Trophoblast cell (in vitro differentiated cells and primary cell): ENCODE measurements at regions not wholly inside any gene's neighbourhood (a gene's known extent, or its start where the extent isn't known, plus 50 kb on each side); places are given as distances from the start of the nearest gene placed in this dataset.

ENCODE experiments used
- DNase-seq, 2 donors: peaks; one replicate each; pipeline ENCODE4 v3.0.0-alpha.2; 2016
- H2AFZ ChIP-seq: 2 replicates; pipeline ENCODE4 v1.6.1; 2013; ENCODE audit warnings: low read length, moderate library complexity, mild to moderate bottlenecking; ENCODE audit not compliant: insufficient read depth, poor library complexity
- H2AK5ac ChIP-seq: 2 replicates; pipeline ENCODE4 v1.6.1; 2013; ENCODE audit warnings: mild to moderate bottlenecking, low read length
- H2BK120ac ChIP-seq: 2 replicates; pipeline ENCODE4 v1.6.1; 2013; ENCODE audit warnings: low read length, mild to moderate bottlenecking, moderate library complexity; ENCODE audit not compliant: insufficient read depth, poor library complexity
- H2BK12ac ChIP-seq: 2 replicates; pipeline ENCODE4 v1.6.1; 2013; ENCODE audit warnings: mild to moderate bottlenecking, low read length, moderate library complexity
- H2BK5ac ChIP-seq: 2 replicates; pipeline ENCODE4 v1.6.1; 2013; ENCODE audit warnings: low read length, low read depth, moderate library complexity, mild to moderate bottlenecking; ENCODE audit not compliant: poor library complexity
- H3K14ac ChIP-seq: 2 replicates; pipeline ENCODE4 v1.6.1; 2013; ENCODE audit warnings: mild to moderate bottlenecking, low read length
- H3K18ac ChIP-seq: 2 replicates; pipeline ENCODE4 v1.6.1; 2013; ENCODE audit warnings: mild to moderate bottlenecking, low read length
- H3K23ac ChIP-seq: 2 replicates; pipeline ENCODE4 v1.6.1; 2013; ENCODE audit warnings: low read length
- H3K27ac ChIP-seq: 2 replicates; pipeline ENCODE4 v1.5.1; 2013; ENCODE audit warnings: low read depth, mild to moderate bottlenecking, inconsistent platforms, low read length, moderate library complexity
- H3K27me3 ChIP-seq: 2 replicates; pipeline ENCODE4 v1.6.1; 2013; ENCODE audit warnings: inconsistent platforms, mild to moderate bottlenecking, low read length, moderate library complexity; ENCODE audit not compliant: insufficient read depth
- H3K36me3 ChIP-seq, 2 experiments: 1 replicate in 1 of 2; 2 replicates in 1 of 2; pipeline ENCODE4 v1.6.1; 2013; ENCODE audit warnings: low read length in 2 of 2, mild to moderate bottlenecking in 2 of 2, moderate library complexity in 1 of 2; ENCODE audit not compliant: insufficient read depth in 2 of 2, control insufficient read depth in 1 of 2
- H3K4ac ChIP-seq: 2 replicates; pipeline ENCODE4 v1.6.1; 2013; ENCODE audit warnings: low read depth, mild to moderate bottlenecking, low read length, moderate library complexity
- H3K4me1 ChIP-seq, 2 experiments: 1 replicate in 1 of 2; 2 replicates in 1 of 2; pipeline ENCODE4 v1.6.1; 2013; ENCODE audit warnings: low read length in 2 of 2, mild to moderate bottlenecking in 2 of 2, moderate library complexity in 1 of 2; ENCODE audit not compliant: insufficient read depth in 2 of 2, control insufficient read depth in 1 of 2
- H3K4me2 ChIP-seq: 2 replicates; pipeline ENCODE4 v1.6.1; 2013; ENCODE audit warnings: inconsistent platforms, mild to moderate bottlenecking, low read length, moderate library complexity
- H3K4me3 ChIP-seq: 2 replicates; pipeline ENCODE4 v1.5.1; 2013; ENCODE audit warnings: mild to moderate bottlenecking, low read depth, low read length, inconsistent platforms
- H3K79me1 ChIP-seq: one replicate; pipeline ENCODE4 v1.6.1; 2013; ENCODE audit warnings: low read length
- H3K79me2 ChIP-seq: 2 replicates; pipeline ENCODE4 v1.6.1; 2013; ENCODE audit warnings: low read length, mild to moderate bottlenecking; ENCODE audit not compliant: control insufficient read depth, insufficient read depth, poor library complexity
- H3K9ac ChIP-seq: 2 replicates; pipeline ENCODE4 v1.6.1; 2013; ENCODE audit warnings: mild to moderate bottlenecking, low read length
- H3K9me3 ChIP-seq: 2 replicates; pipeline ENCODE4 v1.6.1; 2013; ENCODE audit warnings: low read depth, mild to moderate bottlenecking, control low read depth, inconsistent platforms, low read length; ENCODE audit not compliant: insufficient read depth
- H4K12ac ChIP-seq: 2 replicates; pipeline ENCODE4 v1.6.1; 2013; ENCODE audit warnings: low read depth, mild to moderate bottlenecking, low read length, moderate library complexity
- H4K8ac ChIP-seq: 2 replicates; pipeline ENCODE4 v1.6.1; 2013; ENCODE audit warnings: low read depth, mild to moderate bottlenecking, low read length, moderate library complexity
- H4K91ac ChIP-seq: one replicate; pipeline ENCODE4 v1.6.1; 2013; ENCODE audit warnings: low read depth, mild to moderate bottlenecking, low read length, moderate library complexity
- WGBS: extraction: QIAGEN DNeasy Blood & Tissue Kit; methylation state at CpG from one replicate; pipeline ENCODE4 v1.1.7; 2013; ENCODE audit warnings: missing lambda C conversion rate; ENCODE audit not compliant: insufficient read length, insufficient coverage; ENCODE audit errors: extremely low coverage; 5-methylcytosine and 5-hydroxymethylcytosine counted together

DNA sequence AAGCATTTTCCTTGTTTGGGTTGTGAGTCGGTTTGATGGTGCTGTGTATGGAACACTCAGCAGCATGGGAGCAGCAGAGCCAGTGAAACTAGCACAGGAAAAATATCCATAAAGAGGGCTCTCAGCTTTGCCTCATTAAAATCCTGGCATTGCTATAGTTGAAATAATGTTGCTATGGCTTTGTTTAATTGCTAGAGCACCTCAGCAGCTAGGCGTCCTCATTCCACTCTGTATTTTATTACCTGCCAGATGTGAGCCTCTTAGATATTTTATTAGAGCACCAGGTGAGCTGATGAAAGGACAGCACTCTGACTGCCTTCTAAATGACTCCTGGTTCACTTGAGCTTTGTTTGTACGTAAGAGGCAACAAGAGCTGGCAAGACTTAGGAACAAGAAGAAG is 232.4 kb downstream of the MTX2 start:
- H3K18ac ChIP-seq, result no peak overlapping the region
- WGBS, result no CpG with 5 or more reads among the region's 3 CpGs
- no peak for DNase-seq
- no peak overlapping the region for H4K8ac ChIP-seq
- no peak overlapping the region for H3K4me3 ChIP-seq
- H3K9me3 ChIP-seq, result no peaks in the 10 kb centered on the region
- H2BK12ac ChIP-seq, result no peak overlapping the region
- H4K91ac ChIP-seq, result no peak overlapping the region
- H3K36me3 ChIP-seq, result no peaks in the 10 kb centered on the region
- H3K4me1 ChIP-seq, result peaks cover 0 to 1% of the 10 kb centered on the region in 2 experiments
- H3K27ac ChIP-seq, result no peak overlapping the region
- no peak overlapping the region for H3K23ac ChIP-seq
- no peak overlapping the region for H4K12ac ChIP-seq
- no peak overlapping the region for H2AK5ac ChIP-seq
- H3K79me2 ChIP-seq, result no peaks in the 10 kb centered on the region
- H3K79me1 ChIP-seq, result peaks cover 1% of the 10 kb centered on the region
- no peak overlapping the region for H3K9ac ChIP-seq
- no peak overlapping the region for H2BK5ac ChIP-seq
- no peak overlapping the region for H3K4me2 ChIP-seq
- H2BK120ac ChIP-seq, result no peak overlapping the region
- no peaks in the 10 kb centered on the region for H3K27me3 ChIP-seq
- H3K4ac ChIP-seq, result no peak overlapping the region
- H3K14ac ChIP-seq, result no peak overlapping the region
- H2AFZ ChIP-seq, result no peak overlapping the region

DNA sequence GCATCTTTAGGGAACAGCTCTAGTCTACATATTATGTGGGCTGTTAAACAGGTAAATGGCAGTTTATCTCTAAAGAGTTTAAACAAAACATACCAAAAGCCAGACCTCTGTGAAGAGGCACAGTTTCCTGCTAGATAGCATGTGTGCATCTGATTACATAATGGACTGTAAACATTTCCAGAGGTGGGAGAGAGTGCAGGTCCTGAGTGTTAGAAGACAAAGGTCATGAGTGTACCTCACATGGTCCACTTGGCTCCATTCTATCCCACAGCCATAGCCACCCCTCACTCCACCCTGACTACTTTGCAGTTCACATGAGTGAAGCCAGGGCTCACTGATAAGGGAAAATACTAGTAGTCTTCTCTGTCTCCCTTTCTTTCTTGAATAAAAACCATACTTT is 233.4 kb downstream of the MTX2 start:
- Histone ChIP-seq H3K9me3 (no peaks in the 10 kb centered on the region), H4K91ac (no peak overlapping the region), H3K36me3 (no peaks in the 10 kb centered on the region), H2AK5ac (no peak overlapping the region), H3K14ac (no peak overlapping the region), H2BK120ac (no peak overlapping the region), H3K9ac (no peak overlapping the region), H3K4me1 (peaks cover 0 to 1% of the 10 kb centered on the region in 2 experiments), H3K27ac (no peak overlapping the region), H3K79me2 (no peaks in the 10 kb centered on the region), H2BK5ac (no peak overlapping the region), H3K4me2 (no peak overlapping the region), H3K4ac (no peak overlapping the region), H2BK12ac (no peak overlapping the region), H3K23ac (no peak overlapping the region), H3K4me3 (no peak overlapping the region), H4K8ac (no peak overlapping the region), H3K27me3 (no peaks in the 10 kb centered on the region), H2AFZ (no peak overlapping the region), H3K79me1 (peaks cover 1% of the 10 kb centered on the region), H3K18ac (no peak overlapping the region), H4K12ac (no peak overlapping the region)
- DNase-seq, result no peak

DNA sequence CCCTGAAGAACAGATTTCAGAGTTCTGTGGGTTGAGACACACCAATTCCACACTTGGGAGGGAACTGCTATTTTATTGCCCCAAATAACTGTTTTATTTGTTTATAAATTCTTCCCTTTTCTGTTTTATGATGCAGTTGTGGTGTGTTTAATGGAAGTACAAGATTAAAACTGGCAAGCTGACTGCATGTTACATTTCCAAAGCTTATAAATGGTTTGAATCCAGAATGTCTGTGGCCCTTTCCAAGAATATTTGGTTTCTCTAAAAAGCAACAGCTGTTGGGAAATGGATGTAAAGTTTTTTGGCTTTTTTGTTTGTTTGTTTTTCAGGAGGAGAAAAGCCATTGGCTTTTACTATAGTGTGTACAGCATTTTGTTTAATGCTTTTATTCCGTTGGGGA is 234.5 kb downstream of the MTX2 start:
- Histone ChIP-seq H3K79me1 (peaks cover 1% of the 10 kb centered on the region), H4K8ac (no peak overlapping the region), H3K4me3 (no peak overlapping the region), H2AK5ac (no peak overlapping the region), H3K18ac (no peak overlapping the region), H3K4ac (no peak overlapping the region), H3K14ac (no peak overlapping the region), H3K9ac (no peak overlapping the region), H2AFZ (no peak overlapping the region), H3K23ac (no peak overlapping the region), H2BK120ac (no peak overlapping the region), H4K91ac (no peak overlapping the region), H3K36me3 (no peaks in the 10 kb centered on the region), H4K12ac (no peak overlapping the region), H3K4me2 (no peak overlapping the region), H3K79me2 (no peaks in the 10 kb centered on the region), H3K4me1 (peaks cover 0 to 1% of the 10 kb centered on the region in 2 experiments), H2BK12ac (no peak overlapping the region), H3K27ac (no peak overlapping the region), H2BK5ac (no peak overlapping the region), H3K27me3 (no peaks in the 10 kb centered on the region), H3K9me3 (no peaks in the 10 kb centered on the region)
- no peak for DNase-seq
- WGBS, result no CpG with 5 or more reads among the region's 1 CpG

DNA sequence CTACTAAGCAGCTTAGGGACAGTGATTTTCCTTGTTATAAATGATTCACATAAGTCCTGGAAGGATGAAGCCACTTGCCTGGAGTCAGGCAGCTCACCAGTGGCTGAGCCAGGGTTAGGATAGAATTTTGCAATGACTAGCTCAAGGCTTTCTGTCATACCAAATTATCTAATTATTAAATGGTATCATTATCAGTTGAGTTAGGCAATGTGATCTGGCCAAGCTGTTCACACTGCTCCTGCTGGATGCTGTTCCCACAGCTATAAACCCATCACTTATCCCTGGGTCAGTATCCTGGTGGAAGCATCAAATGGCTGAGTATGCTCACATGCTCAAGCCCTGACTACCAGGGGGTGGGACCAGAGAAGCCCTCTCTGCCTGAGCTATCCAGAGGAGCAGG is 235.2 kb downstream of the MTX2 start:
- no peak for DNase-seq
- no peak overlapping the region for H4K91ac ChIP-seq
- H3K79me1 ChIP-seq, result peaks cover 1% of the 10 kb centered on the region
- no peak overlapping the region for H4K8ac ChIP-seq
- no peak overlapping the region for H3K9ac ChIP-seq
- no peak overlapping the region for H2AFZ ChIP-seq
- no peak overlapping the region for H3K4ac ChIP-seq
- no peak overlapping the region for H3K23ac ChIP-seq
- no peaks in the 10 kb centered on the region for H3K36me3 ChIP-seq
- no peak overlapping the region for H2BK5ac ChIP-seq
- no peak overlapping the region for H2AK5ac ChIP-seq
- no peak overlapping the region for H3K4me2 ChIP-seq
- no peaks in the 10 kb centered on the region for H3K79me2 ChIP-seq
- no peak overlapping the region for H2BK12ac ChIP-seq
- no peak overlapping the region for H2BK120ac ChIP-seq
- no peaks in the 10 kb centered on the region for H3K27me3 ChIP-seq
- H3K27ac ChIP-seq, result no peak overlapping the region
- H4K12ac ChIP-seq, result no peak overlapping the region
- no peak overlapping the region for H3K14ac ChIP-seq
- peaks cover 0 to 1% of the 10 kb centered on the region in 2 experiments for H3K4me1 ChIP-seq
- H3K9me3 ChIP-seq, result no peaks in the 10 kb centered on the region
- H3K18ac ChIP-seq, result no peak overlapping the region
- no peak overlapping the region for H3K4me3 ChIP-seq

DNA sequence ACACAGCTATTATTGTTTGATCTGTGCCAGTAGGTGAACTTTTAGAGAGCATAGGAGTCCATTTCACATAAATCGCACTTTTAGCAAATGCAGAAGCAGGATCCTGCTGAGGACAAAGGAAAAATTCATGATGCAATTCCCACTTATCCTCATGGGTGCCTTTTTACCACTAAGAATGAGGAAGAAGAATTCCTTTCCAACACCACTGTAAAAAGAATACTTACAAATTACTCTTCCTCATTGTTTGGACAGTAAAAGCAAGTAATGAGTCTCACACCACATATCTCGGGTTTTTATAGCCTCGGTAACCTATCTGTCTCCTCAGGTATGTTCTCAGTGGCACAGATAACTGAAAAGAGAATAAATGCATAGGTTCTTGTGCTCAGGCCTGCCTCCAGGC is 238.5 kb downstream of the MTX2 start:
- no peak overlapping the region for H2BK5ac ChIP-seq
- no CpG with 5 or more reads among the region's 3 CpGs for WGBS
- no peak overlapping the region for H3K27ac ChIP-seq
- H3K4me1 ChIP-seq, result no peaks in the 10 kb centered on the region
- no peaks in the 10 kb centered on the region for H3K79me2 ChIP-seq
- no peak overlapping the region for H2AFZ ChIP-seq
- H3K9me3 ChIP-seq, result no peaks in the 10 kb centered on the region
- H3K79me1 ChIP-seq, result peaks cover 1% of the 10 kb centered on the region
- H2BK120ac ChIP-seq, result no peak overlapping the region
- H3K18ac ChIP-seq, result no peak overlapping the region
- no peak overlapping the region for H4K8ac ChIP-seq
- no peak overlapping the region for H2BK12ac ChIP-seq
- H3K23ac ChIP-seq, result no peak overlapping the region
- H3K4ac ChIP-seq, result no peak overlapping the region
- H3K27me3 ChIP-seq, result no peaks in the 10 kb centered on the region
- no peak overlapping the region for H3K9ac ChIP-seq
- H4K12ac ChIP-seq, result no peak overlapping the region
- no peak overlapping the region for H4K91ac ChIP-seq
- H3K36me3 ChIP-seq, result no peaks in the 10 kb centered on the region
- DNase-seq, result peak in 1 of 2 donors; percentile 45
- no peak overlapping the region for H3K4me2 ChIP-seq
- H3K14ac ChIP-seq, result no peak overlapping the region
- H3K4me3 ChIP-seq, result no peak overlapping the region
- H2AK5ac ChIP-seq, result no peak overlapping the region
